ENCODE measurements at regions not wholly inside any gene's neighbourhood (a gene's known extent, or its start where the extent isn't known, plus 50 kb on each side); places are given as distances from the start of the nearest gene placed in this dataset.

GRCh38 chr2:239852272-239852671 is 172.9 kb downstream of the NDUFA10 start:
- TF ChIP-seq CTCF (IDR thresholded peaks at IDR 0.05), result no peak
- no peak for TF ChIP-seq POLR2A (IDR thresholded peaks at IDR 0.05)
- TF ChIP-seq POLR2AphosphoS5 (IDR thresholded peaks at IDR 0.05), result no peak
